Upper lobe of right lung (tissue), 1 donor: ENCODE measurements at regions not wholly inside any gene's neighbourhood (a gene's known extent, or its start where the extent isn't known, plus 50 kb on each side); places are given as distances from the start of the nearest gene placed in this dataset.

Source experiments
- ATAC-seq: fragments of 200-7000 bp; cut with Tn5 transposase; one replicate; pipeline ENCODE4 v1.9.1; 2020; ENCODE audit warnings: mild to moderate bottlenecking, moderate library complexity
- DNase-seq: peaks from one replicate; pipeline ENCODE4 v3.0.0-alpha.2; 2020
- H3K27ac ChIP-seq: fragments of 200-600 bp; one replicate; pipeline ENCODE4 v1.8.0; 2022
- H3K27me3 ChIP-seq: fragments of 200-600 bp; one replicate; pipeline ENCODE4 v1.8.0; 2022; ENCODE audit warnings: mild to moderate bottlenecking
- H3K36me3 ChIP-seq: fragments of 200-600 bp; one replicate; pipeline ENCODE4 v1.8.0; 2022
- H3K4me1 ChIP-seq: fragments of 200-600 bp; one replicate; pipeline ENCODE4 v1.8.0; 2022
- H3K4me3 ChIP-seq: fragments of 200-600 bp; one replicate; pipeline ENCODE4 v1.8.0; 2022; ENCODE audit warnings: mild to moderate bottlenecking
- H3K9me3 ChIP-seq: fragments of 200-600 bp; one replicate; pipeline ENCODE4 v1.8.0; 2022
- CTCF ChIP-seq: fragments of 200-600 bp; IDR thresholded peaks from one replicate; pipeline ENCODE4 v1.8.0; 2022; ENCODE audit warnings: antibody characterized with exemption
- intact Hi-C: fragments of 100-400 bp; cut with DNase I; formaldehyde crosslinking; loops from one replicate; pipeline ENCODE4 v1.11.0; 2022
- donor health status: DM: no; HTN: yes; CAD: no; lungs with severe emphysema.

- Histone ChIP-seq H3K4me1 (no peaks in the 10 kb centered on the region), H3K27me3 (peaks cover 5% of the 10 kb centered on the region), H3K9me3 (no peaks in the 10 kb centered on the region), H3K36me3 (no peaks in the 10 kb centered on the region), H3K27ac (no peak overlapping the region), H3K4me3 (no peak overlapping the region)
- intact Hi-C loops: no loop called here
- DNase-seq (no peak), ATAC-seq (no peak)
- TF ChIP-seq CTCF: no peak
Measured at GRCh38 chr1:5704561-5705514, 287.4 kb downstream of the NPHP4 start.

- DNase-seq (no peak), ATAC-seq (no peak)
- H3K4me3 ChIP-seq: no peak overlapping the region
- intact Hi-C loops: no loop called here
- no peaks in the 10 kb centered on the region for H3K9me3 ChIP-seq
- H3K27me3 ChIP-seq: no peaks in the 10 kb centered on the region
- no peak overlapping the region for H3K27ac ChIP-seq
- H3K4me1 ChIP-seq: no peaks in the 10 kb centered on the region
- H3K36me3 ChIP-seq: no peaks in the 10 kb centered on the region
- TF ChIP-seq CTCF: no peak
Measured at GRCh38 chr1:5701642-5702041, 290.6 kb downstream of the NPHP4 start.

GRCh38 chr1:5693568-5693967 lies 298.7 kb downstream of the NPHP4 start:
- H3K4me1 ChIP-seq: no peaks in the 10 kb centered on the region
- no peak for TF ChIP-seq CTCF
- no peak for DNase-seq
- peaks cover 11% of the 10 kb centered on the region for H3K27me3 ChIP-seq
- H3K9me3 ChIP-seq: no peaks in the 10 kb centered on the region
- no peak overlapping the region for H3K27ac ChIP-seq
- H3K4me3 ChIP-seq: no peak overlapping the region
- no peak for ATAC-seq
- intact Hi-C loops: no loop called here
- H3K36me3 ChIP-seq: no peaks in the 10 kb centered on the region

GRCh38 chr1:5692664-5693063 lies 299.6 kb downstream of the NPHP4 start:
- Histone ChIP-seq H3K9me3 (no peaks in the 10 kb centered on the region), H3K27ac (no peak overlapping the region), H3K4me3 (no peak overlapping the region), H3K4me1 (no peaks in the 10 kb centered on the region), H3K36me3 (no peaks in the 10 kb centered on the region), H3K27me3 (peaks cover 11% of the 10 kb centered on the region)
- TF ChIP-seq CTCF: no peak
- DNase-seq: no peak
- ATAC-seq: no peak
- intact Hi-C loops: no loop called here

GRCh38 chr1:5691795-5692509 lies 300.3 kb downstream of the NPHP4 start:
- DNase-seq (no peak), ATAC-seq (peak; percentile 17)
- H3K27me3 ChIP-seq: peaks cover 11% of the 10 kb centered on the region
- intact Hi-C loops: no loop called here
- H3K27ac ChIP-seq: no peak overlapping the region
- H3K9me3 ChIP-seq: no peaks in the 10 kb centered on the region
- H3K4me1 ChIP-seq: no peaks in the 10 kb centered on the region
- H3K4me3 ChIP-seq: no peak overlapping the region
- H3K36me3 ChIP-seq: no peaks in the 10 kb centered on the region
- TF ChIP-seq CTCF: no peak
